HTR-8/SVneo (cell line): ENCODE measurements at regions not wholly inside any gene's neighbourhood (a gene's known extent, or its start where the extent isn't known, plus 50 kb on each side); places are given as distances from the start of the nearest gene placed in this dataset.

Experiments used
- DNase-seq: peaks from one replicate; pipeline ENCODE4 v3.0.0; 2011; ENCODE audit warnings: low spot score, mixed read lengths; ENCODE audit not compliant: insufficient read length
- FAIRE-seq: peaks from 2 replicates; lab custom pipeline; 2011; peaks lifted over from hg19 to GRCh38; lab: Jason Lieb, UNC

GRCh38 chr11:35868491-35868890, 75.4 kb upstream of the LDLRAD3 start:
- FAIRE-seq, result no peak

GRCh38 chr11:35873721-35874120, 70.1 kb upstream of the LDLRAD3 start:
- FAIRE-seq, result no peak

More at GRCh38 chr11:35868491-35868890, 75.4 kb upstream of the LDLRAD3 start:
- DNase-seq, result no peak

GRCh38 chr11:35874751-35875450, 69.0 kb upstream of the LDLRAD3 start:
- DNase-seq (no peak), FAIRE-seq (no peak)

More at GRCh38 chr11:35873721-35874120, 70.1 kb upstream of the LDLRAD3 start:
- no peak for DNase-seq

- FAIRE-seq (no peak), DNase-seq (no peak)
Observed at GRCh38 chr11:35875466-35875865, 68.4 kb upstream of the LDLRAD3 start.

GRCh38 chr11:35876786-35877185, 67.1 kb upstream of the LDLRAD3 start:
- FAIRE-seq (no peak), DNase-seq (no peak)

GRCh38 chr11:35878741-35879140, 65.1 kb upstream of the LDLRAD3 start:
- FAIRE-seq, result no peak
- DNase-seq, result no peak

- FAIRE-seq (no peak), DNase-seq (no peak)
Observed at GRCh38 chr11:35879361-35879760, 64.5 kb upstream of the LDLRAD3 start.

- no peak for FAIRE-seq
Observed at GRCh38 chr11:35886759-35887158, 57.1 kb upstream of the LDLRAD3 start.

GRCh38 chr11:35887737-35888136, 56.1 kb upstream of the LDLRAD3 start:
- FAIRE-seq (no peak), DNase-seq (no peak)

More at GRCh38 chr11:35886759-35887158, 57.1 kb upstream of the LDLRAD3 start:
- no peak for DNase-seq

GRCh38 chr11:35888961-35889360, 54.9 kb upstream of the LDLRAD3 start:
- no peak for DNase-seq

GRCh38 chr11:35891096-35891495, 52.8 kb upstream of the LDLRAD3 start:
- no peak for FAIRE-seq
- DNase-seq, result no peak

More at GRCh38 chr11:35888961-35889360, 54.9 kb upstream of the LDLRAD3 start:
- FAIRE-seq, result no peak

GRCh38 chr11:35892166-35892565, 51.7 kb upstream of the LDLRAD3 start:
- FAIRE-seq, result no peak
- no peak for DNase-seq

GRCh38 chr11:35893796-35894475, 49.9 kb upstream of the LDLRAD3 start:
- peak; percentile 55 for FAIRE-seq

More at GRCh38 chr11:35893796-35894475, 49.9 kb upstream of the LDLRAD3 start:
- DNase-seq, result peak; percentile 6
